Upper lobe of left lung (tissue), 4 donors: ENCODE measurements at regions not wholly inside any gene's neighbourhood (a gene's known extent, or its start where the extent isn't known, plus 50 kb on each side); places are given as distances from the start of the nearest gene placed in this dataset.

Experiments
- POLR2A ChIP-seq, 4 donors: fragments of 450-650 bp; IDR thresholded peaks; one replicate each; pipeline ENCODE4 v1.5.1; 2016 to 2017; ENCODE audit warnings: antibody characterized with exemption in 4 of 4, mild to moderate bottlenecking in 2 of 4
- TF ChIP-seq, protein P1 (sequence below), 6 experiments: fragments of 450-650 bp in 4 of 6; fragments of 200-600 bp in 2 of 6; sonication (generic) in 2 of 6; IDR thresholded peaks; one replicate each; pipeline ENCODE4 v1.5.1; 2016 to 2019; ENCODE audit warnings: antibody characterized with exemption in 6 of 6

DNA sequence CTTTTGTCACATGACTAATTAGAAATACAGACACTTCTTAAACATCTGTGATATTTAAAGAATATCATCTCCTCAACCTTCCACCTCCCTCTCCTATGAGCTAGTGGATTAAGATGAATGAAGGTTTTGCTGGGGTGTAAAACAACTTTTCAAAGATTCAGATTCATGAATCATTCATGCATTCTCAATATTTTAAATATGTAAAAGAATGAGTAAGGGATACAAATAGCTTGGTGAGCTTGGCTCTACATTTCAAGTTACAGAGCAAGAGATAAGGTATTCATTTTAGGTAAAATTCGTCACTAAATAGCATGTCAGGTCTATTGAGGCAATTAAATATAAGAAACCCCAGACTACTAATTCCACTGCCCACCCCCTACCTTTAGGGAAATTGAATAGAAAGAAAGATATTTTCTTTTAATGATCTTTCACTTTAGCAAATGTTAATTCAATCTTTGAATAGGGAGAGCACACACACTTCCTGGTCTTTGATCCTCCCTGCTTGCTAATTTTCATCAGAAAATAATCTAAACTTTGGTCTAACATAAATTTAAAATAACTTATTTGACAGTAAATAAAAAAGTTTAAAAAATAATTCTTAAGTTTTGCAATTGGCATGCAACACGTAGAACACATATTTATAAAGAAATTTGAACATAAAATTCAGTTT lies 486.9 kb upstream of the ITGA1 start:
- TF ChIP-seq, protein P1, sequence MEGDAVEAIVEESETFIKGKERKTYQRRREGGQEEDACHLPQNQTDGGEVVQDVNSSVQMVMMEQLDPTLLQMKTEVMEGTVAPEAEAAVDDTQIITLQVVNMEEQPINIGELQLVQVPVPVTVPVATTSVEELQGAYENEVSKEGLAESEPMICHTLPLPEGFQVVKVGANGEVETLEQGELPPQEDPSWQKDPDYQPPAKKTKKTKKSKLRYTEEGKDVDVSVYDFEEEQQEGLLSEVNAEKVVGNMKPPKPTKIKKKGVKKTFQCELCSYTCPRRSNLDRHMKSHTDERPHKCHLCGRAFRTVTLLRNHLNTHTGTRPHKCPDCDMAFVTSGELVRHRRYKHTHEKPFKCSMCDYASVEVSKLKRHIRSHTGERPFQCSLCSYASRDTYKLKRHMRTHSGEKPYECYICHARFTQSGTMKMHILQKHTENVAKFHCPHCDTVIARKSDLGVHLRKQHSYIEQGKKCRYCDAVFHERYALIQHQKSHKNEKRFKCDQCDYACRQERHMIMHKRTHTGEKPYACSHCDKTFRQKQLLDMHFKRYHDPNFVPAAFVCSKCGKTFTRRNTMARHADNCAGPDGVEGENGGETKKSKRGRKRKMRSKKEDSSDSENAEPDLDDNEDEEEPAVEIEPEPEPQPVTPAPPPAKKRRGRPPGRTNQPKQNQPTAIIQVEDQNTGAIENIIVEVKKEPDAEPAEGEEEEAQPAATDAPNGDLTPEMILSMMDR (IDR thresholded peaks at IDR 0.05), result no peak
- TF ChIP-seq POLR2A (IDR thresholded peaks at IDR 0.05), result no peak
